ENCODE measurements at regions not wholly inside any gene's neighbourhood (a gene's known extent, or its start where the extent isn't known, plus 50 kb on each side); places are given as distances from the start of the nearest gene placed in this dataset.

DNA sequence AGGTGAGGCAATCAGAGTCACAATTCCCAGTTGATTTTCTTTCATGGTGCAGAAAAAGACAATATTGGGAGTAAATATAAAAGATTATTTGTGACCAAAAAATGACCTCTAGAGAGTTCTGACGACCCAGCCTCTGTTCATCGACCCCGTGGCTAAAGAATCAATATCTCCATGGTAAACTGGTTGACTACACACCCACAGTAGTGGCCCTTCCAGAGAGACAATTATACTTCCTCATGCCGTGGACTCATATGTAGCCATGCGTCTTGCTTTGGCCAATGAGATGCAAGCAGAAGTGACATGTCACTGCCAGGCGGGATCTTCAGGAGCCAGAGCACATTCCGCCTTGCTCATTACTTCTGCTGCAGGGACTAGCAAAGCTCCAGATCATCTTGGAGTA lies 163.3 kb upstream of the RAD23B start:
- DNase-seq = no peak

DNA sequence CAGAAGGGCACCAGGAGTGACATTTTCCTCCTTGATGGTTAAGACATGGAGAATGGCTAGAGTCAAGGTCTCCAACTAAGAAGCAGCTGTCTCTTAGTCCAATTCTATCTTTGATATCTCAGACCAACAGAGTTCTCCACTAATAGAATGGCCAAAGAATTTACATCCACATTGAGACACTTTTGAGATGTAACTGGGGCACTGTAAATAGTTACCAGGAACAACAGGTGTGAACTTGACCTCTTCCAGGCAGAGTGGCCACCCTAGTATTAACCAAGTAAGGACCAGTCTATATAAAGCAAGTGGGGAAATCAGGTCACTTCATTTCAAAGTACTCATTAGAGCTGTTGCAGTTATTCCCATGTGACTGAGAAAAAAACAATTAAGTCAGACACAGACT lies 159.7 kb upstream of the RAD23B start:
- no peak for DNase-seq

DNA sequence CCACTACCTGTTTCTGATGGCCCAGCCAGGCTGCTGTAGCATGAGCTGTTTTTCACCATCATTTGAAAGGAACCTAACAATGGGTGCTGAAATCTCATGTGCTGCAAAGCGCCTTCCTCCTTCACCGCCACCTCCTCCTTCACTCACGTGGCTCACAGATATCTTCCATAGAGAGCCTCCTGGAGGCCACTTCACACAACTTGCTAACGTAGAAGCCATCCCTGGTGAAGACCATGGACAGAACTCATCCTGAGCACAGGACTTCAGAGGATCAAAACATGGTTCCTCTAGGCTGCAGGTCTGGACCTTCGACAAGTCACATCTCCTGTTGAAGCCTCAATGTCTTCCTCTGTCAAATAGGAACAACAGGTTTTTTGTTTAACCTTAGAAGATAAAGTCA lies 155.5 kb upstream of the RAD23B start:
- no peak for DNase-seq

DNA sequence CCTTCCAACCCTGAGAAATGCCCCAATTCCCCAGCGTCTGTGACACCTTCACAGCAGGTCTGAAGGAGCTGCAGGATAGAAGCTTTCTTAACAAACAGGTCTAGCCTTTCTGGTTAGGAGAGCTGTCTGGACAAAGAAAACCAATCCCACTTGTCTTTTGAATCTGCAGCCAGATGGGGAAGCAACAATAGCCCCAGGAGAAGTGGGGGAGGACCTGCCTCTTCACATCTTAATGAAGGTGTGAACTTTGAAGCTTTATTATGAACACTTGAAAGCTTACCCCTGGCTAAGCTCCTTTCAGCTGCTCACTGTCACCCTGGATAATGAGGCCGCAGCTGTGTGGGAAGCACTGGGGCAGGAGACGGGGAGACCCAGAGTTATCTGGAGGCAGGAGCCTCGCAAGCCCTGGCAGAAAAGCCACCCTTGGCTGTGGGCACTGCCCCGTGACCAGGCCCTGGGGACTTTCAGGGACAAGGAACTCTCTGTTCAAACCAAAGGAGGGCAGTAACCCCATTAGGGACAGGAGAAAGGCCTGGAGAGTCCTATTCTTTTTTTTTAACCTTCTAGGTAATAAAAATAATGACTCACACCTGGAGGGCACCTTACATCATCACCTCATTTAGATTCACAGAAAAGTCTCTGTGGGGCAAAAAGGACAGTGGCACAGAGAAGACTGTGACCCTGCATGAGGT lies 151.8 kb upstream of the RAD23B start:
- no peak for DNase-seq

DNA sequence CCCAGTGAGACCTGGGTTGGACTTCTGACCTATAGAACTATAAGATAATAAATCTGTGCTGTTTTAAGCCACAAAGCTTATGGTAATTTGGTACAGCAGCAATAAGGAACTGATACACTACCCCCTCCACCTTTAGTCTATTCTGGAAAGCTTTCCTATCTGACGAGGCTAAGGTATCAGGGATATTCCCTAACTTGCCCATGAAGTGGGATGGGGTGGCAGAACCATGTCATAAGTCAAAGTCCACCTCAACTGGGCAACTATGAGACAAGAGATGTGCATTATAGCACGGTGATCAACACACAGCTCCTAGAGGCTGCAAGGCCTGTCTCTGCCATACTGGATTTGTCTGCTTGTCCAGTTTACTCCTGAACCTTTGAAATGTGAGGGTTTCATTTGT lies 146.8 kb upstream of the RAD23B start:
- DNase-seq = no peak

DNA sequence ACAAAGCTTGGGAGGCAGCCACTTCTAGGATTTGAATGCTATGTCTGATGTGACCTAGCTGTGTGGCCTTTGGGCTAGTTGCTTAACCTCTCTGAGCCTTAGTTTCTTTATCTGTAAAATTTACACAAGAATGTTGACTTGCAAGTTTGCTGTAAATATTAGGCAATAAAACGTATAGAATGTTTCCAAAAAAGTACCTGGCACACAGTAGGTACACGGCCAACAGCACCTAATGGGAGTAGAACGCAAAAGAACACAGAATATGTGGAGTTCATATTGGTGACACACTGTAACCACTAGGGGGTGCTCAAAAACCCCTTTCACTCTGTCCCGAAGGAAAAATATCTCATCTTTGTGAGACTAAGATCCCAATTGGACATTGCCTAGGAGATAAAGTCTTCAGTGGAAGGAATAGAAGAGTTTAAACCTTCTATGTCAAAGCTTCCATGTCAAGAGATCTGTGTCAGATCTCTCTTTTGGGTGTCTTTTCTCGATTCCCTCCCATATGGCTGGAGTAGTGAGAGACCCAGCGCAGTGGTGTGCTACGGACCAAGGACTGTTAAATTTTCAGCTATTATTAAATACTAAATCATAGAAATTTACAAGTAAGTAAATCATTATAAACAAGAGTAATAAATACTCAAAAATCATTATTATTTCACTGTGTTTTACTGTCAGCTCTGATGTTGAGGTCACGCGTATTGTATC lies 145.4 kb upstream of the RAD23B start:
- DNase-seq = no peak

DNA sequence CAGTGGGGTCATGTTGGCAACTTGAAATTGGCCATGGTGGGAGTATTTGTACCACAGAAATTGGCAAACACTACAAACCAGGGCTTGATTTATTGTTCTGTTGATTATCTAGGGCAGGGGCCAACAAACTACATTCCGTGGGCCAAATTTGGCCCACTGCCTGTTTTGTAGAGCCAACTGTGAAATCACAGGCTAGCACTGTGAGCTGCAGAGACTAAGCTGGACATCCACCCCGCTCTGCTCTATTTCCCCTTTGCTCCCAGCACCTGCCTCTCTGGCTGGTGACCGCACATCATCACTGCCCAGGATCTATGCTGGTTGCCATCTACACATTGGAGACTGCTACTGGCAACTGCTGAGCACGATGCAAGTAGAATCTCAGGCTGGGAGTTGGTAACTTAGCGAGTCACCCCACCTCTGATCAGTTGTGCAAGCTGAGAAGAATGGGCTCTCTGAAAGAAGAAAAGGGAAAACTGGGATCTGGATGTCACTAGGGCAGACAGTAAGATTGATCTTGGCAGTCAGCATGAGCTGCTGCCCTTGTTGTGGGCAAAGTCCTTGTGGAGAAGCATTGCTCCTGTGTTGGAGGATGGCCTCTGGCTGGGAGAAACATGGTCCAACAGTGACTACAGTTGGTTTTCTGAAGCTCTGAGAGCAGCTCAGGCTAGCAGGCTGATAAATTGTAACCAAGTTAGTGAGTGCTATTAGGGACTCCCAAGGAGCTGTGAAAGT lies 144.7 kb upstream of the RAD23B start:
- no peak for DNase-seq

DNA sequence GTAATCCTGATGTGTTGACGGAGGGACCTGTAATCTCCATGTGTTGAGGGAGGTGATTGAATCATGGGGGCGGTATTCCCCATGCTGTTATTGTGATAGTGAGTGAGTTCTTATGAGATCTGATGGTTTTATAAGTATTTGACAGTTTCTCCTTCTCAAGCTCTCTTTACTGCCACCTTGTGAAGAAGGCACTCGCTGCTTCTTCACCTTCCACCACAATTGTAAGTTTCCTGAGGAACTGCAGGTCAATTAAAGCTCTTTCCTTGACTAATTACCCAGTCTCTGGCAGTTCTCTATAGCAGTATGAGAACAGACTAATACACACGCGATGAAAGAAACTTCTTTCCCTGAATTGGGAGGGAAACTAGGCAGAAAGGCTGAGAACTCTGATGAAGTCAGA lies 141.1 kb upstream of the RAD23B start:
- no peak for DNase-seq

DNA sequence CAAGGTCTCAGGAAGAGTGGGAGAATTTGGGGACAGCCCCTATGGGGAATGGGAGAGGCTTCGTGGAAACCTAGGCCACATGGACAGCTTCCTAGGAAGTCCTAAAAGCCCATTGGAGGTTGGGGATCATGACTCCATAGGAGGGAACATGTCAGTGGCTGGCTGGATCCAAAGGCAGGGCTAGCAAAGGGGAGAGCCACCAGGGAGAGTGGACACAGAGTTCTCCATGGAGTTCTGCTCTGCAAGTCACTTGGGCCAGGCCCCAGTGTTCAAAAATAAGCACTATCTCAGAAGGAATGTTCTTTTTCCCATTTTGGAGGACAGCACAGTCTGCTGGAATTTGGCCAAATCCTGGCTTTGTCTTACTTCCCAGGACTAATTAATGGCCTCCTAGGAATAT lies 140.6 kb upstream of the RAD23B start:
- no peak for DNase-seq

DNA sequence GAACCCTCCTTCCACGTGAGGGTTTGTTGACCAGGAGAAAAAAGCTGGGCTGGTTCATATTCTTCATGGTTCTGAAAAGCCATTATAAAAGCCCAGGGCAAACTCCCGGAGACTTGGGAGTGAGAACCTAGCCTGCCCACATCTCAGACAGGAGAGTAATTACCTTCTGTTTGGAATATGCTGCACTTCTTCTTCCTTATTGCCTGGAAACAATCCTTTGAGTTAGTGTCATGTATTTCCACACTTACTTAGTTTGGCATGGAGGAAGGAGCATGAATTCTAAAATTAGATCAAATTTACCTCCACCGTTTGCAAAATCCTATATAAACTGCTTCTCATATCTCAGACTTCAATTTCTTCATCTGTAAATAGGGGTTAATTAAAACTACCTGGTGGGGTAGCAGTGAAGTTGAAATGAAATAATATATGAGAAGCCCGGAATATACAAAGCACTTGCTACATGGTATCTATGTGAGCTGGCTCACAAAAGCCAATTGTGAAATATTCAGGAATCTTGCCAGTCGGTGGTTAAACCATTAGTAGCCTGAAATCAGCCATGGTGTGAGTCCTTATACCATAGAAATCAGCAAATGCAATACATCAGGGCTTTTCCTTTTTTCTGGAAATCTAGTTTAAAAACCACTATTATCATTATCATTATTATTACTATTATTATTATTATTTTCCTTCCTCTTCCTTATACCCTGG lies 140.0 kb upstream of the RAD23B start:
- no peak for DNase-seq

DNA sequence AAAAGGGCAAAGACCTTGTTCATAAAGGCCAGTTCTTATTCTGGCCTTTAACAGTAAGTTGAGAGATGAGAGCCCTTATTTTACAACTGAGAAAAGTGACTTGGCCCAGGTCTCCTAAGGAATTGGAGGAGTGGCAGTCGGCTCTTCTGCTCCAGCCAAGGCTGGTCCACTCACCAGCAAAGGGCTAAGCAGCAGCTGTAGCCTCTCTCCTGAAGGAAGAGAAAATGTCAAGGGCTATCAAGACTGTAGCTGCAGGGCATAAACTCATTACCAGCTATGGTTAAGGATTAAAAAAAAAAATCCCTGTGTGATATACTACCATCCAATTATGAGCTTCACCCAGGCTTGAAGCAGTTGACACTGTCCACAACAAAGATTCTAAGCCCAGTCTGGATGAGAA lies 138.6 kb upstream of the RAD23B start:
- no peak for DNase-seq

DNA sequence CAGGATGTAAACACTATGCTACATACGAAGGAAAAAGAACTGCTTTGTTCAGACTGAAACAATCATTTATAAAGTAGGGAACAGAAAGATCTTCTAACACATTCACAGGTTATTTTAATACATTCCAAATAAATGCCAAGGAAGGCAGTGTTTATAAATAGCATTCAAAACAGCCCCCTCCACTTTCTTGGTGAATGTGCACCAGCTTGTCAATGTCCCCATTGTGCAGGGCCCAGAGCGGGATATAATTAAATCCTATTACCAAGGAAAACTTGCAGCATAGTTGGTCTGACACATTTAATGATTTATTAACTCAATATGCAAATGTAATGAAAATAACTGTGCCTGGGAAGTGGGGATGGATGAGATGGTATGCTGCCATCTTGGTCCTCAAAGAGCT lies 135.9 kb upstream of the RAD23B start:
- no peak for DNase-seq

DNA sequence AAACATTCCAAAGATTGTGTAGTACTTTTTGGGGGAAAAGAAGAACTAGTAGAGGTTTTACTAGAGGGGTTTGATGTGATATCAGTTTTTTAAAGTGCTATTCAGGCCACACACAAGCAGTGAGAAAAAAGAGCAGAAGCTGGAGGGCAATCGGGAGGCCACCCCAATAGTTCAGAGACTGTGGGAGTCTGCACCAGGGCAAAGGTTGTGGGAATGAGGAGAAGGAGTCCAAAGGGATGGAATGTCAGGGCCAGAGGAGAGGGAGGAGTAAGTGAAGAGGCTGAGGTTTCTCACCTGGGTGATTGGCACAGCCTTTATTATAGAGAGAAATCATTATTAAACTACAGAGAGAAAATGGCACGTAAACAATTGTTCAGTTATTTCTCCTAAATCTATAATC lies 134.9 kb upstream of the RAD23B start:
- DNase-seq = no peak

DNA sequence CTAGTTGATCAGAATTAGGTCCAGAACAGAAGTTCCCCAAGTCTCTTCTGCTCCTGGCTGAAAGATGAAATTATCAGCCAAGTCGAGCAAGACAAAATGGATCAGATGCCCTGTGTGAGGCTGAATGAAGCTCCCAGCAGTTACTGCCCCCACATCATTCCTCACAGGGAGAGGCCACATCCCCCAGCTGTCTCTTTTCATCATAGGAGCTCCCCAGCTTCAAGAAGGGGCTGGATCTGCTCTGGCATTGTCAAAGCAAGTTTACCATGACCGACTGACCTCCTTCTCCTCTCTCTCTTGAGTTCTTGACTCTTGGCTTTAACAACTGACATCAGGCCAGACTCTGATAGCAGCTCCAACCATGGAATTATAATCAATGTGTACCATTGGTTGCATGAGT lies 133.3 kb upstream of the RAD23B start:
- no peak for DNase-seq

DNA sequence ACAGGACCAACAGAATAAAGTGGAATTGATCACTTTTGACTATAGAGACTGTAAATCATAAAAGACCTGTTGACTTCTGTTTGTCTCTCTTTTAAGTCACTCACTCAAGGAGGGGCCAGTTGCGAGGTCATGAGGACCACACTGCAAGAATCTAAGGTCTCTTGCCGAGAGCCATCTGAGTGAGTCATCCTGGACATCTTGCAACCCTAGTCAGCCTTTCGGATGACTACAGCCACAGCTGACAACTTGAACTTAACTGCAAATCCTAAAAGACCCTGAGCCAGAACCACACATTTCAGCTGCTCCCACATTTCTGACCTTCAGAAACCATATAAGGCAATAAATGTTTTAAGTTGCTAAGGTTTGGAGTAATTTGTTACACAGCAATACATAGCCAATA lies 129.7 kb upstream of the RAD23B start:
- no peak for DNase-seq

DNA sequence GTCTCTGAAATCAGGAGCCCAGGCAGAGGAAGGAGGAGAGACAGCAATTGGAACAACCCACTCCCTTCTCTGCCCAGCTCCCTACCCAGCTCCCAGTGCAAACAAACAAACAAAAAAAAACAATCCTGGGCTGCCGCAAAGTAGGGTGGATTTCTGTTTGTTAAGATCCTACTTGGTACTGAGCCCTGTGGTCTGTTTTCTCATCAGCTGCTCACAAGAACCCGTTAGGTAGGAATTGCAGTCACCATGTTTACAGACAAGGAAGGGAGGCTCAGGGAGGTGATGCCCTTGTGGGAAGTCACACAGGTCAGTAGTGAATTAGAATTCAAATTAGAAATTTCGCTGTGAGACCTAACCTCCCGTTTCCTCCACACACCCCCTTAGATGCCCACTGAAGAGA lies 128.8 kb upstream of the RAD23B start:
- DNase-seq = no peak

DNA sequence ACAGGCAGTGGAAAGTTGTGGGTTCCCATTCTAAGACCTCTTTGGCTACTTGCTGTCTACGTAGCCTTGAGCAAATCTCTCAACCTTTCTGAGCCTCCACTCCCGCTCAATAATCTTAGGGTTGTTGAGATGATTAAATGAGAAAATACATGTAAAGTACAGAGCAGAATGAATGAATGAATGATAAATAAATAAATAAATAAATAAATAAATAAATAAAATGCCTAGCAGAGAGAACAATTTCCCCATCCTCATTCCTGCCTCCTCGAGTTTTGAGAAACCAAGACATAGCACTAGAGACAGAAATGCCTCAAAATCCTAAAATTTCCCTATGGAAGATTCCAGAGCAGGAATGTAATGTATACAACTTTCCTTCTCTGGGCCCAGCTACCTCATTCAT lies 128.3 kb upstream of the RAD23B start:
- no peak for DNase-seq

DNA sequence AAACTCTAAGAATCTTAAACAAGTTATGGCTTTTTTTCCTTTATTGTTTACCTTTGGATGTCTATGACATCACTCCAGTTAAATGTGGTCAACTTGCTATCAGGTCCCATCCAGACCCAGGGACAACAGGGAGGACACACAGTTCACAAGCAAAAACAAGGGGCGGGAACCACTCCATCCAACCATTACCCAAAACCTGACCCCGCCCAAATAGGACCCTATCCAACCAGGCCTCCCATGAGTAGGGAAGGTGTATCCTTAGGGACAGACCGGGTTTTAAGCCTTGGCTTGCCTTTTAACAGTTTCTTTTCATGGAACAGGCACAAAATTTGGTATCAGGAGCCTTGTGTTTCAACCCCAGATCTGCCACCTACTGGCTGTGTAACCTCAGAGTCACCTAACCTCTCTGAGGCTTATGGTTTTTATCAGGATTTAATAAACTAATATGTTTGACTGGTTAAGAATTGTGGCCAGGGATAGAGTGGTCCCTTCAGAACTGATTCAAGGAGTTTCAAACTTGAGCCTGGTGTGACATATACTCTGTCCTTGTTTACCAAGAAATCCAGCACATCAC lies 127.7 kb upstream of the RAD23B start:
- no peak for DNase-seq

DNA sequence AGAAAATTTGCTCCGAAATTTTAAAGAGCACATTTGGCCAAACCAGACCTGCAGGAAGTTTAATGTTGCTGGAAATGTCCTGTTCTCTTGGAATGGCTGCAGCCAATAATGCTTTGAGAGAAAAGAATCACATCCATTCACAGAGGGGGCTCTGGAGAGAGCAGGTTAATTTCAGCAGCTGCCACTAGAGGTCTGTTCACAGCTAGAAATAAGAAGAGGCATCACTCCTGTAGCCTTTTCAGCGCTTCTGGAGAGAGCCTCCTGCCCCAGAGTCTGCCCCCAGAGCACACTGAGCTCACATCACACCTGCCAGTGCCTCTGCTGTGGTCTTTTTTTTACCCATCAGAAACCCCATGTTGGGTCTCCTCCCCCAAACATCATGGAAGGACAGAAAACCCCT lies 124.8 kb upstream of the RAD23B start:
- DNase-seq = no peak

DNA sequence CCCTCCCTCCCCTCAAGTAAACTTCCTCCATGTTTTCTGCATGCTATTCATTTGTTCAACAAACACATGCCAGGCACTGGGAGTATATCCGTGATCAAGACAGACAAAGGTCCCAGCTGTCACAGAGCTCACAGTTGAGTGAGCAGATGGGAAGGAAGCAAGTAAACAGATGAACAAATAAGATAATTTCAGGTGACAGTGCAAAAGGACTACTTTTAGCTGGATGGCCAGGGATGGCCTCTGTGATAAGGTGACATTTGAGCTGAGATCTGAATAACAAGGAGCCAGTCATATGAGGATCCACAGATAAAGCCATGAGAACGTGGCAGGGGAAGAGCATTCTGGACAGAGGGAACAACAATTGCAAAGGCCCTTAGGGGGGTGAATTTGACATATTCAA lies 121.7 kb upstream of the RAD23B start:
- DNase-seq = no peak

DNA sequence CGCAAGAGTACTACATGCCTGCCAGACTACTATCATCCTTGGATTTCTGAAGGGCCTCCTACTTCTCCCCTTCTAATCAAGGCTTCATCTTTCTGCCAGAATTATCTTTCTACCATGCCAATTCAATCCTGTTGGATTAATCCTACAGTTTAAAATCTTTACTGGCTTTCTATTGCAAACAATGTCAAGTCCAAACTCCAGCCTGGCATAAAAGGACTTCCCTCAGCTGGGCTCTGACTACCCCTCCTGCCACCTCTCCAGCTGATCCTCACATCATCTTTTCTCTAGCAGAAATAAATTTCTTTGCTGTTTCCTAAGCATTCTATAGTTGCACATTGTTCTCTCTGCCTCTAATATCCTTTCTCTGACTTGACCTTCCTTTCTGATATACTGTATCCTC lies 119.7 kb upstream of the RAD23B start:
- no peak for DNase-seq

DNA sequence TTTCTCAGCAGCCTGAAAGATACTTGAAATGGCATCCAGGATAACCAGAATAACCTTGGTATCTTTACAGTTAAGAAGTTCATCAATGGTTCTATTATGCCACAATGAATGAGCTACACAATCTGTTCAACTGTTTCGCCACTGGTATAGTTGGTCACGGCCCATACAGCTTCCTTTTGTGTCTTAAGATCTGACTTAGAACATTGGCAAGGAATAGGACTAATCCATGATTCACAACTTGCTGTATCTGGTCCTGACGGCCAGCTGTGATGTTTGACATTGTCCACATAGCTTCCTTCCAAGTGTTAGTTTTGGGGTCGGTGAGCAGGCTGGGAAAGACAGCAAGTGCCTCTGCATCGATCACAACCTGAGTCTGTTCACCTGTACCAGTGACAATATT lies 113.3 kb upstream of the RAD23B start:
- no peak for DNase-seq

DNA sequence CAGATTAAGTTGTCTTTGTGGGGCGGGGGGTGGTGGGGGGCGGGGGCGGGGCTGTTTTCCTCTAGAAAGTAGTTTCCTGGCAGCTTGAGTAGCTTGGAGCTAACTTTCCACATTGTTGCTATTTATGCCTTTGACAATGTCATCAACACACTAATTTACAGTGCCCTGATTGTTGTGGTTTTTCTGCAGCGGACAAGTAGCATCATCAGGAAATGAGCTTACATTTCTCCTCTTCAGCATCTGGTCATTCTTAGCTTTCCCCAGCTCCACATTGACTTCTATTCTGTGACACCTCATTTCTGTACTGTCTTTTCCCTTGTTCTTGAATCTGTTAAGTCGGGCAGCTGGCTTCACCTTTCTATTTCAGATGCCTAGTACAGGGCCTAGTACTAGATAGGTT lies 112.3 kb upstream of the RAD23B start:
- no peak for DNase-seq
